ENCODE measurements at regions not wholly inside any gene's neighbourhood (a gene's known extent, or its start where the extent isn't known, plus 50 kb on each side); places are given as distances from the start of the nearest gene placed in this dataset.

DNA sequence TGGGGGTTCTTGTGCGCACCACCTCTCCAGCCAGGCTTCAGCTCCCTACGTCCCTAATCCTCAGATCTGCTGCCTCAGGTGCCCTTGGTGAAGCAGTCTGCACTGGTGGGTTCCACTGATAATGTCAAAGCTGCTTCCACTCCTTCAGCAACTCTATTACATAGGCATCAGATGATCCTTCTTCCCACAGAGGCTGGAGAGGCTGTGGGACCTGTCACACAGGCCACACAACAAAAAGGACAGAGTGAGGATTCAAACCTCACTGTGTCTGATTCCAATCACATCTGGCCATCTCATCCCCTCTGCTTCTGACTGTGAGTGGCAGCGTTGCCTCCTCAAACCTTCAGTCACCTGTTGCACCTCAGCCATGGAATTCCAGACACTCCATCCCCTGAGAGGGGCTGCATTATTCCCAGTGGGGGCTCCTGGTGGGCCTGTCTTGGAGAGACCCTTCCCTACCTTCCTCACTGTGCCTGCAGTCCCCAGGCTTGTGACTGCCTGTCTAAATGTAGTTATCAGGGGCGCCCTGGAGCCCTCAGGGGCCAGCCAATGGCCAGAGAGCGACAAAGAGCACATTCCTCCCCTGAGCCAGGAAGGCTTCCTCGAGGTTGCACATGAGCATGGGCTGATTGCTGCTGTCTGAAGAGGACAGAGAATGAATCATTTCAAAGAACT, 211.4 kb upstream of the ECI2 start:
- DNase-seq: no peak

DNA sequence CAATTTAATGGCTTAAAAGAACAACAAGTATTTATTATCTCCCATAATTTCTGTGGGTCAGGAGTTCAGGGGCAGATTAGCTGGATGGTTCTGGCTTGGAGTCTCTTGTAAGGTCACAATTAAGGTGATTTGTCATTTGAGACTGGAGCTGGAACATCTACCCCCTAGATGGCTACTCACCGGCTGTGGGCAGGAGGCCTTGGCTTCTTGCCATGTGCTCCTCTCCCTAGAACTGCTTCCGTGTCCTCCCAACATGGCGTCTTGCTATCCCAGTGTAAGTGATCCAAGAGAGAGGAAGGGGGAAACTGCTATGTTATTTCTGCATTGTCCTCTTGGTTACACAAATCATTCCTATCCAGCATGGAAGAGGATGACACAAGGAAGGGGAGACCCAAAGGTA, 210.2 kb upstream of the ECI2 start:
- peak; percentile 8 for DNase-seq

DNA sequence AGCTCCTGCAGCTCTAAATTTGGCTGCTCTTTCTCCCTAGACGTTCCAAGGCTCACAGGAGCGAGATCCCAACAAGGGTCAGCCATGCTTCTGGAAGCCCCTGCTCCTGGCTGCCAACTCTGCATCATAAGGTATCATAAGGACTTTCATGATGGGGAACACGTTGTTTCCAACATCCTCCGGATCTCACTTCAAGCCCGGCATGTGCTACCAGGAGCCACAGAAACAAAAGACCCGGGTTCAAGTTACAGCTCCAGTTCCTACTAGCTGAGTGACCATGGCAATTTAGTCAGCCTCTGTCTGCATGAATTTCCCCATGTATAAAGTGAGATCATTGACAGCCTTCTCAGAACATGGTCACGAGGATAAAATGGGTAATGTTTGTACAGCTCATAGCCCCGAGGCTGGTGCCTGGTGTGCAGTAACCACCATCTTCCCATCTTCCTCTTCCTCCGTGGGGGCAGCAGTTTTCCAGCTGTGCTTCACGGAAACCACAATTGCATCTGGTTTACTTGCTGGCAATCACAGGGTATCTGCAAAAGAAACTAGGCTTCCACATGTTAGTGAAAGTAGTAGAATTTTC, 209.0 kb upstream of the ECI2 start:
- peak; percentile 7 for DNase-seq

DNA sequence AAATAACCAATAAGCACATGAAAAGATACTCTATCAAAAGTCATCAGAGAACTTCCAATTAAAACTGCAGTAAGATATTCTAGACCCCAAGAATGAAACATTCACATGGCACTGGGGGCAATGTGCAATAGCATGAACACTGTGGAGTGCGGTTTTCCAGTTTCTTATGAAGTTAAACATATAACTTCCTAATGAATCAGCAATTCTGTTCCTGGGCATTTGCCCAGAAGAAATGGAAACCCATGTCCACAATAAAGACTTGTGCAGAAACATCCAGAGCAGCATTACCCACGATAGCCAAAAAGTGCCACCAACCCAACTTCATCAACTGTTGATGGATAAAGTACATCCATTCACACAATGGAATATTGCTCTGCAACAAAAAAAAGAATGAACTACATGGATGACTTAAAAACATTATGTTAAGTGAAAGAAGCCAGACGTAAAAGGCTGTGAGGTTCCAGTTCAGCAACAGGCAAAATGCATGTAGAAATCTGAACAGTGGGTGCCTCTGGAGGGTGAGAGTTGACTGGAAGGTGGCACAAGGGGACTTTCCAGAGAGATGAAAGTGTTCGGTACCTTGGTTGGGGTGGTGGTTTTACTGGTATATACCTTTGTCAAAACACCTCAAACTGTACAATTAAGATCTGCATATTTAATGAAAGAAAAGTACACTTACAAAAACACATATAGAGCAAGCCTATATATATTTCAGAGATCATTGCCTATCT, 207.2 kb upstream of the ECI2 start:
- no peak for DNase-seq

DNA sequence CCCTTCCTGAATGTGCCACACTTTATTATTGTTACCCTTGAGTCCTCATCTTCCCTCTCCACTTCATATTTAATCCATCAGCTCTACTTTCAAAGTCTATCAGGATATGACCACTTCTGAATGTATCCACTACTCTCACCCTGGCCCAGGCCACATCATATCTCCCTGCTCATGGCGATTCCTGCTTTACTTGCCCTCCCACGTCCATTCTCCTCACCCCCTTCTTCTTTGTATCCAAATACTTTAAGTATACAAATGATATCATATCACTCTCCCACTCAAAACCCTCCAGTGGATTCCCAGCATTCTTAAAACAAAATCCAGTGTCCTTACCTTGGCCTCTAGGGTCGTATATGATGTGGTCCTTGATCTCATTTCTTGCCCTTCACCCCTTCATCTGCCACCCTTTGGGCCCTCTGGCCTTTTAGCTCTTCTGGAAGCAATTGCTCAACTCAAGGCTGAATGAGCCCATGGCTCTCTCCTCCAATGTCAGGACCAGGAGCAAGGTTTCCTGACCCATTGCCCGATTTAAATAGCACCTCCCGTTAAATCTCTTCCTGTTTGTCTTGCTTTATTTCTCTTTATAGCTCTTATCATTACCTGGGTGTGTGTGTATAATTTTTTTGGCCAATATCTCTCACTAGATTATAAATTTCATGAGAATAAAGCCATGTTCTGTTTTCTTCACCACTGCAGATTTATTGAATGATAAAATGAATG, 205.9 kb upstream of the ECI2 start:
- no peak for DNase-seq

DNA sequence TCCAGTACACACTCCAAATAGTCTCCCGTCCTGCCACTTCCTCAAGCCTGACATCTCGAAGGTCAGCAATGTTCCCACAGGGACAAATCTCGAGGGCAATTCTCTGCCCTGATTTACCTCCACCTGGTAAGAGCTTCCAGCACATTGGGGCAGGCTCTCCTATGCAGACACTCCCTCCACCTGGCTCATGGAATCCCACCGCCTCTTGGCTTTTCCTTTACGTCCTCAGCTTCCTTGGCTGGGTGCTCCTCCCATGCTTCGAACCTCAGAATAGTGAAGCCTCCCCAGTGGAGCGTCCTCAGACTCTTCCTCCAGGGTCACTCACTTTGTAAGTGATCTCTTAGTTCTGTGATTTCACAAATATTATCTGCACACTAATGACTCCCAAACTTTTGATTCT, 205.2 kb upstream of the ECI2 start:
- no peak for DNase-seq

- no peak for DNase-seq
Measured at GRCh38 chr6:4338884-4339283, 203.5 kb upstream of the ECI2 start.

DNA sequence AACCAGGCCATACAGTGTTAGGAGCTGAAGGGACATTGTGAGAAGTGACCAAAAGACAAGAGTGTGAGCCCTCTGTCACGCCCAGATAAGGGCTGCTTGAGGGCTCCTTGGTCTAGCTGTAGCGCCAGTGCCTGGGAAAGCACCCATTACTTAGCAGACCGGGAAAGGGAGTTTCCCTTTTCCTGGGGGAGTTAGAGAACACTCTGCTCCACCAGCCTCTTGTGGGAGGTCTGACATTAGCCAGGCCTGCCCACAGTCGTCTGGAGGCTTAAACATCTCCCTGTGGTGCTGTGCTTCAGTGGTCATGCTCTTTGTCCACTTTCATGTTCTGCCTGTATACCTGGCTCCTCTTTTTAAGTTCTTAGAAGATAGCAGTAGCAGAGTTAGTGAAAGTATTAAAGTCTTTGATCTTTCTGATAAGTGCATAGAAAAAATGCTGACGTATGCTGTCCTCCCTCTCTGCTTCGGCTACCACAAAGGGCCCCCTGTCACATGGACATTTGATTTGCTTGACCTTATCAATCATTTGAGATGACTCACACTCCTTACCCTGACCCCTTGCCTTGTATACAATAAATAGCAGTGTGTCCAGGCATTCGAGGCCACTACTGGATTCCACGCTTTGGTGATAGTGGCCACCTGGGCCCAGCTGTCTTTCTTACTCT, 201.5 kb upstream of the ECI2 start:
- no peak for DNase-seq

DNA sequence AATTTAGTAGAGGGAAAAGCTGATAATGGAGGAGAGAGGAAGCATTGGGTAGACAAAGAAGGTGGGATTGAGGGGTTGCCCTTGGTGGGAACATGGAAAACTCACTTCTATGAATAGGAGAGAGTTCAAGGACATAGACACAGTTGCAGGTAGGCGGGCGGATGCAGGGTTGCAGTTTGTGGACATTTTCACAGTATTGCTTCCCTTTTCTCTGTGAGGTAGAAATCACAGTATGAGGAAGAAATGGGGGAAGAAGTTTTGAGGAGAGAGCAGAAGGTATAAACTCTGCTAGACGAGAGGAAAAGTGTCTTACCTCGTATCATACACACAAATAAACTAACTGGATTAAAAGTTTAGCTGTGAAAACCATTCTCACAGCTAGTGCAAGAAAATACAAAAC, 200.7 kb upstream of the ECI2 start:
- DNase-seq: no peak

DNA sequence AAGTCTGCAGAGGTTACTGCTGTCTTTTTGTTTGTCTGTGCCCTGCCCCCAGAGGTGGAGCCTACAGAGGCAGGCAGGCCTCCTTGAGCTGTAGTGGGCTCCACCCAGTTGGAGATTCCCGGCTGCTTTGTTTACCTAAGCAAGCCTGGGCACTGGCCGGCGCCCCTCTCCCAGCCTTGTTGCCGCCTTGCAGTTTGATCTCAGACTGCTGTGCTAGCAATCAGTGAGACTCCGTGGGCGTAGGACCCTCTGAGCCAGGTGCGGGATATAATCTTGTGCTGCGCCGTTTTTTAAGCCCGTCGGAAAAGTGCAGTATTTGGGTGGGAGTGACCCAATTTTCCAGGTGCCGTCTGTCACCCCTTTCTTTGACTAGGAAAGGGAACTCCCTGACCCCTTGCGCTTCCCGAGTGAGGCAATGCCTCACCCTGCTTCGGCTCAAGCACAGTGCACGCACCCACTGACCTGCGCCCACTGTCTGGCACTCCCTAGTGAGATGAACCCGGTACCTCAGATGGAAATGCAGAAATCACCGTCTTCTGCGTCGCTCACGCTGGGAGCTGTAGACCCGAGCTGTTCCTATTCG, 198.9 kb upstream of the ECI2 start:
- peak; percentile 41 for DNase-seq

GRCh38 chr6:4327841-4328240, 192.5 kb upstream of the ECI2 start:
- DNase-seq: no peak

- no peak for DNase-seq
Measured at GRCh38 chr6:4324746-4325145, 189.4 kb upstream of the ECI2 start.

GRCh38 chr6:4323322-4323721, 187.9 kb upstream of the ECI2 start:
- DNase-seq: no peak

DNA sequence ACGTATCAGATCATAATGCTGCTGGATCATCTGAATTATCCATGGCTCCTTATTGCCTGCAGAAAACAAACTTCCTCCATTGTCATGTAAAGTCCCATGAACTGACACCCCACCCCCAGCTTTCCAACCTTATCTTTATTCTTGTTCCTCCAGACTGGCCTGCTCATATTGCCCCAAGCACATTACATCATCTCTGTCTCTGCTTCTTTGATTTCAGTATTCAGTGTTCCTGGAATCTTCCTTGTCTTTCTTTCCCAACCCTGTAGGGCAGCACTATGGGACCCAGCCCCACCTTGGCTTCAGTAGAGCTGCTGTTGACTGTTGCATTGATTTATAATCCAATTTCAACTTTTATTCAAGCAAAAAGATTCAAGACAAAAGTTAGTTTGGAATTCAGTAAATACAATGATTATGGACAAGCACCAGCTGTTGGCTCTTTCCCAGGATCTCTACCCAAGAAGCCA, 187.5 kb upstream of the ECI2 start:
- DNase-seq: no peak

GRCh38 chr6:4322134-4322845, 186.9 kb upstream of the ECI2 start:
- no peak for DNase-seq

DNA sequence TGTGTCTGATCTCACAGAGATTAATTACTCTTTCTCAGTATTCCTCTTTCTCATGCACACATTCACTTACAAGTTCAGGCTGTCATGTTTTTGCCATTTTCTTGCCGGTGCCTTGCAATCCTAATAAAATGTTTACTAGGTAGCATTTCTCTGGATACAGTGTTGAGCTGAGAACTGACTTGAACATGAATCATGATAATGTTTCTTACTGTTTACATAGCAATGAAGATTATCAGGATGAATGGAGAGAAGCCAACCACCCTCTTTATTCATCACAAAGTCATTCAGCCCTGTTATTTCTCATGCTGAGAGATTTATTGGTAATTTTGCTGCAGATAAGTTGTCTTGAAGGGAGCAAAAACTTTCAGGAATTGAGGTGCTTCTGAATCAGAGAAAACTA, 185.5 kb upstream of the ECI2 start:
- DNase-seq: no peak

GRCh38 chr6:4319981-4320683, 184.8 kb upstream of the ECI2 start:
- DNase-seq: no peak

- DNase-seq: no peak
Measured at GRCh38 chr6:4318321-4318720, 182.9 kb upstream of the ECI2 start.

GRCh38 chr6:4316867-4317400, 181.6 kb upstream of the ECI2 start:
- DNase-seq: peak; percentile 27

DNA sequence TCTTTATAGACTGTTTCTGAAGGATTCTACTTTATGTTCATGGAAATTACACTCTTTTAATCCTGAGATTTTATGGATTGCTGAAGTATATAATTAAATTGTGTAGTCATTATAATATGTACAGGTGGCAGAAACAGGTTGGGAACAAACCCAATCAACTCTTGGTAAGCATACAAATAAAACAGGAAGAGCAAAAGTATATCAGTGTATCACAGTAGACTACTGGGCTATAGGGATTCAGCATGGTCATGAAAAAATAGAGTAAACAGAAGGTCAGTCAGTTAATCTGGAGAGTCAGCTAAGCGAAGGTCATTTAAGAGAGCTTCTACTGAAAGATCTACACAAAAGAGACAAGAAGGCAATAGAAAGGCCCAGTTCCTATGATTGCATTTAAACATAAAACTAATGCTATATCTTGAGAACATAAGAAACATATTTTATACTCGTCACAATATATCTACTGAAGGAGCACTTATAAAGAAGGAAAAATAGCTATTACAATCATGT, 178.9 kb upstream of the ECI2 start:
- no peak for DNase-seq

All from NCI-H146 (cell line).